Suprapubic skin (tissue), 4 donors: ENCODE measurements at regions not wholly inside any gene's neighbourhood (a gene's known extent, or its start where the extent isn't known, plus 50 kb on each side); places are given as distances from the start of the nearest gene placed in this dataset.

Experiments
- CTCF ChIP-seq, 2 donors: fragments of 200-600 bp in 1 of 2; fragments of 450-650 bp in 1 of 2; sonication (generic) in 1 of 2; IDR thresholded peaks; one replicate each; pipeline ENCODE4 v1.5.1; 2016 to 2019; ENCODE audit warnings: antibody characterized with exemption in 2 of 2, mild to moderate bottlenecking in 1 of 2, moderate library complexity in 1 of 2
- EP300 ChIP-seq: sonication (generic); formaldehyde crosslinking; IDR thresholded peaks from one replicate; pipeline ENCODE4 v1.6.1; 2017; ENCODE audit warnings: antibody characterized with exemption
- POLR2A ChIP-seq, 2 donors: fragments of 450-650 bp; IDR thresholded peaks; one replicate each; pipeline ENCODE4 v1.6.1; 2017; ENCODE audit warnings: antibody characterized with exemption in 2 of 2, mild to moderate bottlenecking in 2 of 2, moderate library complexity in 2 of 2
- POLR2AphosphoS5 ChIP-seq, 3 donors: sonication (generic); formaldehyde crosslinking; IDR thresholded peaks; one replicate each; pipeline ENCODE4 v1.6.1; 2017; ENCODE audit warnings: antibody characterized with exemption in 3 of 3

GRCh38 chr5:175129121-175129520, 314.9 kb downstream of the DRD1 start:
- TF ChIP-seq CTCF (IDR thresholded peaks at IDR 0.05) (no peak), POLR2AphosphoS5 (IDR thresholded peaks at IDR 0.05) (no peak), EP300 (no peak), POLR2A (IDR thresholded peaks at IDR 0.05) (no peak)
